GM13976 (cell line): ENCODE measurements at regions not wholly inside any gene's neighbourhood (a gene's known extent, or its start where the extent isn't known, plus 50 kb on each side); places are given as distances from the start of the nearest gene placed in this dataset.

Source experiments
- DNase-seq: peaks from one replicate; pipeline ENCODE4 v3.0.0; 2012; ENCODE audit warnings: low spot score
- in situ Hi-C: fragments of 300-500 bp; cut with MboI; formaldehyde crosslinking; loops from one replicate; pipeline ENCODE4 v1.12.0; 2022; ENCODE audit warnings: low sequenced_read_pairs, mixed read lengths, inconsistent platforms; ENCODE audit not compliant: unreplicated experiment
- TF ChIP-seq, protein P1 (sequence below): IDR thresholded peaks from 2 replicates; pipeline ENCODE4 v1.5.1; 2012; ENCODE audit warnings: borderline replicate concordance, mild to moderate bottlenecking; ENCODE audit not compliant: insufficient read depth; ENCODE audit errors: extremely low read depth, missing control alignments, control extremely low read depth

DNA sequence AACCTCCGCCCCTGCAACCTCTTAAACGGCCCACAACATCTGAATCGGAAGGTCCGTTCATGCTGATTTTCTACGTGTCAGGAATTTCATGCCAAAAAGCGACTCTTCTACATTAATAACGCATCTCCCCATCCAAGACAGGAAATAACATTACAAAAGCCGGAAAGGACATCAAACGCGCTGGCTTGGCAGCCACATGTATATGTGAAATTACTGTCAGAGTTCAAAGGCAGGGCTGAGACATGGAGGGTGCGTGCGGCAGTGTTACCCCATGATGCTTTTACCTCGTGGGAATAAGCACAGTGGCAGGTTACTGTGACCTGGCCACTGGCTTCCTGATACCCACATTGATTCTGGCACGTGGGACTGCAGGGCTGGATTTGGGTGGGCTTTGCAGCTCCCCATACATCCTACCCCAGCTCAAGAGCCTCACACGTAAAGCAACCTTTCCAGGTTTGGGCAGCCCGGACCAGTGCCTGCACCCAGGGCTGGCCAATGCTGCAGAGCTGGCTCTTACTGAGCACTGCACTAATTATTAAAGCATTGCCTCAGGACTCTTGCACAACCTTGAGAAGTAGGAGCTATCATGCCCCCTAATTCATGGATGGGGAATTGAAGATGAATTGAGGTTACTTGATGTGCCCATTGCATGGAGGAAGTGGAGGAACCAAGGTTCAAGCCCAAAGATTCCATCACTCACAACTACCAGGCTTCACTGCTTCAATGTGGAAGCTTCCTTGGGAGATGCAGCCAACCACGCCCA is 120.6 kb upstream of the FOXF1 start:
- DNase-seq: no peak
- TF ChIP-seq, protein P1, sequence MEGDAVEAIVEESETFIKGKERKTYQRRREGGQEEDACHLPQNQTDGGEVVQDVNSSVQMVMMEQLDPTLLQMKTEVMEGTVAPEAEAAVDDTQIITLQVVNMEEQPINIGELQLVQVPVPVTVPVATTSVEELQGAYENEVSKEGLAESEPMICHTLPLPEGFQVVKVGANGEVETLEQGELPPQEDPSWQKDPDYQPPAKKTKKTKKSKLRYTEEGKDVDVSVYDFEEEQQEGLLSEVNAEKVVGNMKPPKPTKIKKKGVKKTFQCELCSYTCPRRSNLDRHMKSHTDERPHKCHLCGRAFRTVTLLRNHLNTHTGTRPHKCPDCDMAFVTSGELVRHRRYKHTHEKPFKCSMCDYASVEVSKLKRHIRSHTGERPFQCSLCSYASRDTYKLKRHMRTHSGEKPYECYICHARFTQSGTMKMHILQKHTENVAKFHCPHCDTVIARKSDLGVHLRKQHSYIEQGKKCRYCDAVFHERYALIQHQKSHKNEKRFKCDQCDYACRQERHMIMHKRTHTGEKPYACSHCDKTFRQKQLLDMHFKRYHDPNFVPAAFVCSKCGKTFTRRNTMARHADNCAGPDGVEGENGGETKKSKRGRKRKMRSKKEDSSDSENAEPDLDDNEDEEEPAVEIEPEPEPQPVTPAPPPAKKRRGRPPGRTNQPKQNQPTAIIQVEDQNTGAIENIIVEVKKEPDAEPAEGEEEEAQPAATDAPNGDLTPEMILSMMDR: no peak
- in situ Hi-C loops: no loop called here

DNA sequence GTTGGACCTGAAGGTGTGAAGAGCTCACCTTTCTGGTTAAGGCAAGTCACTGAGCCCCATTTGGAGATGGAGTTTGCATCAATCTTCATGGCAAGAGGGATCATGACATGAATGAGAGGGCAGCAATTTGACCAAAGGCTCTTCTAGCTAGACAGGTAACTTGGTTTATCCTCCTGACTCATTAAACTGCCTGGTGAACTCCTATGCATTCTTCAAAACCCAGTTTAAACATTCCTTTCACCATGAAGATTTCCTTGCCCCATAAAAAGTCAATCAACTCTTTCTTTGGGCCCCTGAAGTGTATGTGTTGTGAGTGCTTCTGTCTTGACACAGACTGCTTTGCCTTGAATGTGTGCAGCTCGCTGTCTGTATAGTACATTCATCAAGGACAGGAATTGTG is 120.0 kb upstream of the FOXF1 start:
- DNase-seq: no peak
- TF ChIP-seq, protein P1: no peak
- in situ Hi-C loops: no loop called here

DNA sequence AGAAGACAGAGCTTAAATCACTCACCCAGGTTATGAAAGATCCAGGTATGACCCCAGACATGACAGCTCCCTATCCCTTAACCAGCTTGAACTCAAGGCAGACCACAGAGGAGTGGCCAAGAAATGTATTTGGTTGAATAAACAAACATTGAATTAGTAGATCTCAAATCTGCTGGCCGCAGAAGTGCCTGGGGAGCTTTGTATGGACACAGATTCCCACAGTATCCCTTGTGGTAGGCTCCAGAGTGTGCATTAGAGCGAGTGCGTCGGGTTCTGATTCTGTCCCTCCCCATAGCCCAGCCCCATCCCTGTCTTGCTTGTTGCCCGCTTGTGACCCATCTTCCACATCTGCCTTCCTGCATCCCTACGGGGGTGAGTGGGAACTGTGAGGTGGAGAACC is 118.8 kb upstream of the FOXF1 start:
- no peak for DNase-seq
- TF ChIP-seq, protein P1: no peak
- in situ Hi-C loops: no loop called here

DNA sequence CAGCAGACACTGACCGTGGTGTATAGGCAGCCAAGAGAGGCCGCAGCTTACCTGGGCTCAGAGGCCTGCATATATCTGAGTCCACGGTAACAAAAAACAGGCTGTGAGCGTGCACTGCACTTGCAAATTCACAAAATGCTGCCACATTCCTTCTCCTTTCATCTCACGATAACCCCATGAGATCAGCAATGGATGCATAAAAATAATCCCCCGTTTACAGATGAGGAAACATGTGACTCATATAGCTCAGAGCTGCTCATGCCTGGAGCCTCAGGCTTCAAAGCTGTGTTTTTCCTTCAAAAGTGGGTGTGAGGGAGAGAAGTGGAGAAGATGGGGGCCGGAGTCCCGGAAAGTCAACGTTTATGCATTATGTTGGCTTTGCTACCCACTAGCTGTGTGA is 118.3 kb upstream of the FOXF1 start:
- no peak for DNase-seq
- in situ Hi-C loops: no loop called here
- TF ChIP-seq, protein P1: no peak

DNA sequence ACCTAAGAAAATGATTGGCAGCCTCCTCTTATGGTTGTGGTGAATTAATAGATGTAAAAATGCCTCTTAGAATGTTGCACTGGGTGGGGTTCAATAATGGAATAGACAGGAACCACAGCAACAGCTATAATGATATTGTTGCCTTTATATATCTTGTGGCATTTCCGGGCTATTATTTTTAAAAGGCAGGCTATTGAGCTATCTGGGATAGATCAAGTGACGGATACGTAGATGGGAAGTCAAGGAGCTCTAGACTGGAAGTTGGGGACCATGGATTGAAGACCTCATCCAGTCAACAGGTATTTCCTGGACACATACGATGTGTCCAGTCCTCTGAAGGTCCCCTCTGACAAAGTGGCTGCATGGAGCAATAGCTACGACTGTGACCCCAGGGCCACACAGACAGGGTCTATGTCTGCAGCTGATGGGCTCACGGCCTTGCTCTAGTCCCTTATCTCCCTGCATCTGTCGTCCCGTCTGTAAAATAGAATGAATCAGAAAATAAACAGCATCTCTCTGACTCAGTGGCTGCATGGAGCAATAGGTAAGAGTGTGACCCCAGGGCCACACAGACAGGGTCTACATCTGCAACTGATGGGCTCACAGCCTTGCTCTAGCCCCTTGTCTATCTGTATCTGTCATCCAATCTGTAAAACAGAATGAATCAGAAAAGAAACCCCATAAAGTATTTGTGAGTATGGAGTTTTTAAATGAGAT is 117.7 kb upstream of the FOXF1 start:
- TF ChIP-seq, protein P1: no peak
- no peak for DNase-seq
- in situ Hi-C loops: no loop called here

DNA sequence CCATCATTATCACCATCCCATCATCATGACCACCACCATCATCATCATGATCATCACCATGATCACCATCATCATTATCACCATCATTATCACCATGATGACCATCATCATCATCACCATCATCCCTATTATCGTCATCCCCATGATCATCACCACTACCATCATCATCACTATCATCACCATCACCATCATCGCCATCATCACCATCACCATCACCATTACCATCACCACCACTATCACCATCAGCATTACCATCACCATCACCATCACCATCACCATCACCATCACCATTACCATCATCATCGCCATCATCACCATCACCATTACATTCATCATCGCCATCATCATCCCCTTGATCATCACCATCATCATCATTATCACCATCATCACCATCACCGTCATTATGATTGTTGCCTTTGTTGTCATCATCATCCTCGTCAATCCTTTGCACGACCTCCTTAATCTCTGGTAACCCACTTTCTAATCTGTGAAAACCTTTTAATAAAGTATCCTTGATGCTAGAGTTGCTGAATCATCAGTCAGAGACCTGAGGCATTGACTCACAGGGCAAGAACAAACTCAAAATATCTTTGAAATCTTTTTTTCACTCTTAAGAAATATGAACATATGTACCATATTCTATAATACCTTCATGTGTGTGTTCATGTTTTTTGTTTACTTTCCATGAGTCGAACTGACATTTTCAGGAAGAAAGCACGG is 116.3 kb upstream of the FOXF1 start:
- TF ChIP-seq, protein P1: no peak
- DNase-seq: no peak
- in situ Hi-C loops: no loop called here
